ENCODE measurements at regions not wholly inside any gene's neighbourhood (a gene's known extent, or its start where the extent isn't known, plus 50 kb on each side); places are given as distances from the start of the nearest gene placed in this dataset.

DNA sequence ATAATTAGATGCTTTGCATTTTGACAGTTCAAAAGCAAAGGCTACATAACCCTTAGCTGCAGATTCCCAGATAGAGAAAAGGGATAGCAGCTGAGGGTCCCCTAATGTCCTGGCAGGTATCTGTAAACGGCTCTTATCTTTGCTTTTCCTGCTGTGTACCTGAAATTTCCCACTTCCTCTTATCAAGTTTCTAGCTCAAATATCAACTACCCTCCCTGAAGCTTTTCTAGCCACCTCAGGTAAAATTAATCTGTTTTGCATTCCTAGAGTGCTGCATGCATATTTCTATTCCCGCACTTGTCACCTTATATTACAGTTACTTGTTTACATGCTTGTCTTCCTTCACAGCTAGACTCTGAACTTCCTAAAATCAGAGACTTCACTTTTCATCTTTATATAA is 55.6 kb upstream of the STXBP5L start:
- TF ChIP-seq, protein P1, sequence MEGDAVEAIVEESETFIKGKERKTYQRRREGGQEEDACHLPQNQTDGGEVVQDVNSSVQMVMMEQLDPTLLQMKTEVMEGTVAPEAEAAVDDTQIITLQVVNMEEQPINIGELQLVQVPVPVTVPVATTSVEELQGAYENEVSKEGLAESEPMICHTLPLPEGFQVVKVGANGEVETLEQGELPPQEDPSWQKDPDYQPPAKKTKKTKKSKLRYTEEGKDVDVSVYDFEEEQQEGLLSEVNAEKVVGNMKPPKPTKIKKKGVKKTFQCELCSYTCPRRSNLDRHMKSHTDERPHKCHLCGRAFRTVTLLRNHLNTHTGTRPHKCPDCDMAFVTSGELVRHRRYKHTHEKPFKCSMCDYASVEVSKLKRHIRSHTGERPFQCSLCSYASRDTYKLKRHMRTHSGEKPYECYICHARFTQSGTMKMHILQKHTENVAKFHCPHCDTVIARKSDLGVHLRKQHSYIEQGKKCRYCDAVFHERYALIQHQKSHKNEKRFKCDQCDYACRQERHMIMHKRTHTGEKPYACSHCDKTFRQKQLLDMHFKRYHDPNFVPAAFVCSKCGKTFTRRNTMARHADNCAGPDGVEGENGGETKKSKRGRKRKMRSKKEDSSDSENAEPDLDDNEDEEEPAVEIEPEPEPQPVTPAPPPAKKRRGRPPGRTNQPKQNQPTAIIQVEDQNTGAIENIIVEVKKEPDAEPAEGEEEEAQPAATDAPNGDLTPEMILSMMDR (IDR thresholded peaks at IDR 0.05; ENCODE audit: control extremely low read depth, extremely low read depth, low read depth, missing control alignments), result no peak
- CTCF ChIA-PET, result interaction anchor here (1.3 to 1.6 kb wide), 5 partner anchors 9 to 28 kb away, joined by 3 to 4 read pairs (median 3); no protein-coding TSS in a partner anchor
- POLR2A ChIA-PET, result no interaction called here
- DNase-seq (ENCODE audit: extremely low spot score), result no peak

DNA sequence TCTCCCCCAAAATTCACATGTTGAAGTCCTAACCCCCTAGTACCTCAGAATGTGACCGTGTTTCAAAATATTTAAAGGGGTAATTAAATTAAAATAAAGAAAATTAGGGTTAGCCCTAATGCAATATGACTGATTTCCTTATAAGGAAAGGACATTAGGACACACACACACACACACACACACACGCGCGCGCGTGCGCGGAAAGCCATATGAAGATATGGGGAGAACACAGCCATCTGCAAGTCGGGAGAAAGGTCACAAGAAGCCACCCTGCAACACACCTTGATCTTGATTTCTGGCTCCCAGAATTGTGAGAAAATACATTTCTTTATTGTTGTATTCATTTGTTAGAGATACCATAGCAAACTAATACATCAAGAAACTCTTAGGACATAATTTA is 54.6 kb upstream of the STXBP5L start:
- DNase-seq (ENCODE audit: extremely low spot score), result no peak
- CTCF ChIA-PET, result interaction anchor here (1.5 to 1.6 kb wide), 2 partner anchors 8 to 28 kb away, joined by 3 to 4 read pairs; no protein-coding TSS in a partner anchor
- POLR2A ChIA-PET, result no interaction called here
- TF ChIP-seq, protein P1 (IDR thresholded peaks at IDR 0.05; ENCODE audit: control extremely low read depth, extremely low read depth, low read depth, missing control alignments), result no peak

DNA sequence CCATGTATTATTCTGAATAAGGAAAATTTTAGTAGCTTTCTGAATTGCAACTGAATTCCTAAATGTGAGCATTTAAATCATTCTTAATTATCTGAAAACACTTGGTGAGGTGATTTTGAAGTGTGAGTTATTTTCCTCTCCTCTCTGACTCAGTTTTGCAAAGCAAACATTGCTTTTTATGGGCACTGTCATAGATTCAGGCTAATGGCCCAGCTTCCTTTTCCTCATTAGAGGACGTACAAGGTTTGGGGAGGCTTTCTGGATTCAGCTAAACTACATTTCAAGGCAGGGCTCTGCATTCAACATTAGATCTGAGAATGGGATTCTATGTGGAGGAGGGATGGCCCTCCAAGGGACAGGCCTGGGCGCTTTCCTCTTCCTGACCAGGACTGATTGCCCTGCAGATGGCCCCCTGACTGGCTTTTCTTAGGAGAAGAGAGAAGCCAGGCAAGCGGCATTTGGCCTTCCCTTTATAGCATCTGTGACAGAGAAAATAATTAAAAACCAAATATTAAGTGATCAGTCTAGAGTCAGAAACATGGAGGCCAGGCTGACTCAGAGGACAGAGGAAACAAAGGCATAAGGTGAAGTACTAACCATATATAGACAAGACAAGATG is 53.0 kb upstream of the STXBP5L start:
- no peak for DNase-seq (ENCODE audit: extremely low spot score)
- CTCF ChIA-PET, result interaction anchor here (1.0 kb wide), 2 partner anchors 19 to 21 kb away, joined by 3 to 4 read pairs; no protein-coding TSS in a partner anchor
- POLR2A ChIA-PET, result no interaction called here
- TF ChIP-seq, protein P1 (IDR thresholded peaks at IDR 0.05; ENCODE audit: control extremely low read depth, extremely low read depth, low read depth, missing control alignments), result no peak

DNA sequence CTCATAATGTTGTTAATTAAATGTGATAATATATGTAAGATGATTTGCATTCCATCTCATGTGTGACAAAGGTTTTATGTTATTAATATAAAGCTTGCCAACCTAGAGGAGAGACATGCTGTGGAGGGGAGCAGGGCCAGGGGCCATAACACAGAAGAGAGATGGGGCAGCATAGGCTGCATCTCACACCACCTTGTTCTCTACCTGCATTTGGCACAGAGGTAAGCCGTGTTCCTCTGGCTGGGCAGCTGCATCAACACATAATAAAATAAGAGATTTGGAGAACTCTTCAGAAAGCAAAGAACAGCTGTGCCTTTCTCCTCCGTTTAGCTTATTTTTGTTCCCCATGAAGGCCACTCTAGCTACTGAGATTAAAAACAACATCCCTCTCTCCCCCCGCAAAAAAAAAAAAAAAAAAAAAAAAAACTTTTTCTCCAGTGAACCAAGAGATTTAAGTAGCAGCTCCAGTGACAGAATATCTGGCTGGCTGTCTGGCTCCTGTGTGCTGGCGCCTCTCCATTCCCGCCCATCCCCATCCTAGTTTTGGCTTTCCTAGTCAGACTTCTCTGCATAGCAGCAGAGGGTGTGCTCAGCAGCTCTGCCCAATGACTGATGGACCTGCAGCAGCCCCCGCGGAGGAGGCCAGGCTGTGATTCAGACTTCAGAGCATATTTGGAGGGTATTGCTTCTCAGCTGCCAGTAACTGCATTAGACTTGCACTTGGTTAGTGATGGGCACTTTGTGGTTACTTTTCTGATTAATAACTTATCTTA is 52.2 kb upstream of the STXBP5L start:
- no peak for DNase-seq (ENCODE audit: extremely low spot score)
- POLR2A ChIA-PET, result no interaction called here
- TF ChIP-seq, protein P1 (IDR thresholded peaks at IDR 0.05; ENCODE audit: control extremely low read depth, extremely low read depth, low read depth, missing control alignments), result no peak
- CTCF ChIA-PET, result interaction anchor here (1.0 kb wide), 1 partner anchor 20 kb away, joined by 4 read pairs; no protein-coding TSS in a partner anchor
